CD14-positive monocyte (primary cell): ENCODE measurements at regions not wholly inside any gene's neighbourhood (a gene's known extent, or its start where the extent isn't known, plus 50 kb on each side); places are given as distances from the start of the nearest gene placed in this dataset.

Experiments used
- DNase-seq, 3 donors: peaks; one replicate each; pipeline ENCODE4 v3.0.0-alpha.2; 2011 to 2022
- H2AFZ ChIP-seq: 2 replicates; pipeline ENCODE4 v1.6.0; 2012; ENCODE audit warnings: mild to moderate bottlenecking, low read depth, low read length, inconsistent platforms; ENCODE audit not compliant: insufficient read depth, poor library complexity, severe bottlenecking
- H3K27ac ChIP-seq, 2 donors: 1 replicate in 1 of 2; 2 replicates in 1 of 2; pipeline ENCODE4 v1.5.1; 2012 to 2013; ENCODE audit warnings: low read length in 2 of 2, control low read depth in 1 of 2, inconsistent platforms in 1 of 2, low read depth in 1 of 2, mild to moderate bottlenecking in 1 of 2
- H3K27me3 ChIP-seq, 2 donors: one replicate each; pipeline versions ENCODE4 v1.6.0 to v1.6.1; 2011 to 2013; ENCODE audit warnings: low read length in 2 of 2; ENCODE audit not compliant: control insufficient read depth in 2 of 2, insufficient read depth in 2 of 2
- H3K36me3 ChIP-seq, 2 donors: replicated peaks in 1 of 2; 1 replicate in 1 of 2; 2 replicates in 1 of 2; pipeline versions ENCODE4 v1.5.1 to v1.6.1; 2012 to 2013; ENCODE audit warnings: low read length in 2 of 2, control low read depth in 1 of 2, inconsistent platforms in 1 of 2, mild to moderate bottlenecking in 1 of 2; ENCODE audit not compliant: insufficient read depth in 2 of 2, control insufficient read depth in 1 of 2
- H3K4me1 ChIP-seq, 2 donors: 1 replicate in 1 of 2; 2 replicates in 1 of 2; pipeline versions ENCODE4 v1.5.1 to v1.6.1; 2012 to 2013; ENCODE audit warnings: low read length in 2 of 2, control low read depth in 1 of 2, inconsistent platforms in 1 of 2, mild to moderate bottlenecking in 1 of 2, moderate library complexity in 1 of 2; ENCODE audit not compliant: insufficient read depth in 2 of 2, control insufficient read depth in 1 of 2
- H3K4me2 ChIP-seq: replicated peaks from 2 replicates; pipeline ENCODE3; 2012; ENCODE audit warnings: low read length, moderate library complexity, mild to moderate bottlenecking; ENCODE audit not compliant: poor library complexity, severe bottlenecking; ENCODE audit errors: extremely low read depth
- H3K4me3 ChIP-seq, 3 experiments: fragments of 200-600 bp in 1 of 3; sonication (generic) in 1 of 3; replicated peaks in 1 of 3; 1 replicate in 2 of 3; 2 replicates in 1 of 3; pipeline ENCODE4 v1.5.1; 2011 to 2013; ENCODE audit warnings: low read length in 3 of 3, mild to moderate bottlenecking in 3 of 3, control low read depth in 2 of 3, low read depth in 2 of 3, inconsistent platforms in 1 of 3, moderate library complexity in 1 of 3
- H3K79me2 ChIP-seq: 2 replicates; pipeline ENCODE4 v1.6.0; 2012; ENCODE audit warnings: mild to moderate bottlenecking, control low read depth, inconsistent platforms, low read length, moderate library complexity; ENCODE audit not compliant: insufficient read depth
- H3K9ac ChIP-seq: 2 replicates; pipeline ENCODE4 v1.6.0; 2017; ENCODE audit warnings: low read length, mild to moderate bottlenecking; ENCODE audit not compliant: insufficient read depth, poor library complexity, severe bottlenecking
- H3K9me3 ChIP-seq, 2 donors: replicated peaks in 1 of 2; 1 replicate in 1 of 2; 2 replicates in 1 of 2; pipeline versions ENCODE4 v1.5.1 to v1.6.1; 2012 to 2013; ENCODE audit warnings: low read length in 2 of 2, control low read depth in 1 of 2; ENCODE audit not compliant: control insufficient read depth in 1 of 2, insufficient read depth in 1 of 2
- H4K20me1 ChIP-seq: 2 replicates; pipeline ENCODE4 v1.6.0; 2012; ENCODE audit warnings: mild to moderate bottlenecking, low read length, control low read depth, moderate library complexity; ENCODE audit not compliant: insufficient read depth
- H3K27ac Mint-ChIP-seq, 7 donors: one replicate each; pipeline ENCODE4 v1.8.0; 2020; ENCODE audit warnings: mild to moderate bottlenecking in 7 of 7, mixed read lengths in 7 of 7, moderate library complexity in 6 of 7, inconsistent platforms in 2 of 7
- H3K27me3 Mint-ChIP-seq, 3 donors: one replicate each; pipeline ENCODE4 v1.8.0; 2021 to 2022; ENCODE audit warnings: low read depth in 3 of 3, mild to moderate bottlenecking in 3 of 3, mixed read lengths in 3 of 3, moderate library complexity in 3 of 3, inconsistent platforms in 1 of 3
- H3K36me3 Mint-ChIP-seq, 2 donors: one replicate each; pipeline ENCODE4 v1.8.0; 2020; ENCODE audit warnings: mixed read lengths in 2 of 2, inconsistent platforms in 1 of 2, mild to moderate bottlenecking in 1 of 2
- H3K4me1 Mint-ChIP-seq: one replicate; pipeline ENCODE4 v1.8.0; 2020; ENCODE audit warnings: mild to moderate bottlenecking, mixed read lengths
- H3K4me3 Mint-ChIP-seq, 2 donors: one replicate each; pipeline ENCODE4 v1.8.0; 2020; ENCODE audit warnings: mild to moderate bottlenecking in 2 of 2, mixed read lengths in 2 of 2, moderate library complexity in 1 of 2
- H3K9me3 Mint-ChIP-seq, 7 donors: one replicate each; pipeline ENCODE4 v1.8.0; 2020 to 2022; ENCODE audit warnings: mixed read lengths in 7 of 7, mild to moderate bottlenecking in 6 of 7, moderate library complexity in 6 of 7, inconsistent platforms in 2 of 7
- CTCF ChIP-seq: fragments of 200-600 bp; IDR thresholded peaks from one replicate; pipeline ENCODE4 v1.8.0; 2022; ENCODE audit warnings: antibody characterized with exemption, mild to moderate bottlenecking
- WGBS: methylation state at CpG from one replicate; pipeline ENCODE4 v1.1.5; 2013; ENCODE audit warnings: missing lambda C conversion rate; ENCODE audit not compliant: insufficient coverage; 5-methylcytosine and 5-hydroxymethylcytosine counted together
- intact Hi-C, 2 donors: fragments of 100-400 bp; cut with micrococcal nuclease; formaldehyde crosslinking; loops; one replicate each; pipeline versions ENCODE4 v1.15.0 to v1.15.1; 2023

GRCh38 chr22:34993548-34993947, 72.4 kb upstream of the ISX start:
- no peaks in the 10 kb centered on the region for H3K9me3 ChIP-seq
- no peak overlapping the region for H3K27ac ChIP-seq
- Mint-ChIP-seq H3K36me3 (no peaks in the 10 kb centered on the region), H3K4me1 (no peaks in the 10 kb centered on the region), H3K27ac (no peak overlapping the region), H3K4me3 (no peak overlapping the region), H3K9me3 (peaks cover 0 to 5% (median 2%) of the 10 kb centered on the region in 7 donors), H3K27me3 (peaks cover 0 to 3% (median 0%) of the 10 kb centered on the region in 3 donors)
- intact Hi-C loops, result no loop called here
- no peaks in the 10 kb centered on the region for H3K27me3 ChIP-seq
- WGBS, result no CpG with 5 or more reads among the region's 3 CpGs
- H2AFZ ChIP-seq, result no peak overlapping the region
- H3K36me3 ChIP-seq, result no peaks in the 10 kb centered on the region
- no peak overlapping the region for H3K4me2 ChIP-seq
- no peaks in the 10 kb centered on the region for H4K20me1 ChIP-seq
- no peak for TF ChIP-seq CTCF
- no peak for DNase-seq
- H3K4me1 ChIP-seq, result no peaks in the 10 kb centered on the region
- H3K4me3 ChIP-seq, result no peak overlapping the region
- no peak overlapping the region for H3K9ac ChIP-seq
- H3K79me2 ChIP-seq, result no peaks in the 10 kb centered on the region

- Histone ChIP-seq H3K9me3 (no peaks in the 10 kb centered on the region), H3K27ac (no peak overlapping the region), H4K20me1 (no peaks in the 10 kb centered on the region), H3K4me2 (no peak overlapping the region), H3K4me1 (no peaks in the 10 kb centered on the region), H2AFZ (no peak overlapping the region), H3K4me3 (no peak overlapping the region), H3K36me3 (no peaks in the 10 kb centered on the region), H3K27me3 (no peaks in the 10 kb centered on the region), H3K9ac (no peak overlapping the region), H3K79me2 (no peaks in the 10 kb centered on the region)
- no peaks in the 10 kb centered on the region for H3K4me1 Mint-ChIP-seq
- peaks cover 0 to 5% (median 2%) of the 10 kb centered on the region in 3 donors for H3K27me3 Mint-ChIP-seq
- H3K9me3 Mint-ChIP-seq, result peaks cover 0 to 4% (median 0%) of the 10 kb centered on the region in 7 donors
- WGBS, result 82% methylated on average over 7 of the region's 9 CpGs
- H3K36me3 Mint-ChIP-seq, result no peaks in the 10 kb centered on the region
- no peak for TF ChIP-seq CTCF
- H3K27ac Mint-ChIP-seq, result no peak overlapping the region
- intact Hi-C loops, result no loop called here
- DNase-seq, result no peak
- H3K4me3 Mint-ChIP-seq, result no peak overlapping the region
These were observed 68.2 kb upstream of the ISX start for GRCh38 chr22:34997633-34998299.
